OCI-LY7 (cell line): ENCODE measurements at regions not wholly inside any gene's neighbourhood (a gene's known extent, or its start where the extent isn't known, plus 50 kb on each side); places are given as distances from the start of the nearest gene placed in this dataset.

Source experiments
- BruUV-seq: library from RNA; stranded (reverse); fragments of 400-500 nt; replicated peaks from 2 replicates; lab custom pipeline; 2021; lab: Mats Ljungman, UMichigan
- CTCF ChIA-PET: fragments of 300-600 bp; sonication (Branson Sonifier 250); formaldehyde crosslinking; loops from one replicate; lab custom pipeline; 2022; ENCODE audit warnings: antibody characterized with exemption; ENCODE audit not compliant: unreplicated experiment; lab: Charles Lee
- POLR2A ChIA-PET: fragments of 300-600 bp; sonication (Branson Sonifier 250); formaldehyde crosslinking; loops from one replicate; lab custom pipeline; 2022; ENCODE audit warnings: antibody characterized with exemption; lab: Charles Lee
- DNase-seq: peaks from one replicate; pipeline ENCODE4 v3.0.0-alpha.2; 2015; ENCODE audit warnings: low spot score
- H2AFZ ChIP-seq: fragments of 200-600 bp; sonication (generic), shearing (Covaris generic); 2 replicates; pipeline ENCODE4 v1.6.1; 2014; ENCODE audit warnings: mild to moderate bottlenecking, antibody characterized with exemption, low read length, moderate library complexity
- H3K27ac ChIP-seq: fragments of 200-600 bp; sonication (generic); 2 replicates; pipeline ENCODE4 v1.5.1; 2014; ENCODE audit warnings: mixed run types, low read depth, mild to moderate bottlenecking, moderate library complexity, low read length, inconsistent platforms; ENCODE audit not compliant: poor library complexity, severe bottlenecking
- H3K36me3 ChIP-seq: fragments of 200-600 bp; sonication (generic); 2 replicates; pipeline ENCODE4 v1.6.1; 2014; ENCODE audit warnings: mild to moderate bottlenecking, antibody characterized with exemption, low read length, moderate library complexity, mixed read lengths; ENCODE audit not compliant: insufficient read depth
- H3K4me1 ChIP-seq: fragments of 200-600 bp; sonication (generic); 2 replicates; pipeline ENCODE4 v1.5.1; 2014; ENCODE audit warnings: mild to moderate bottlenecking, low read length; ENCODE audit not compliant: insufficient read depth, poor library complexity, severe bottlenecking
- H3K4me2 ChIP-seq: fragments of 200-600 bp; sonication (generic); 2 replicates; pipeline ENCODE4 v1.6.1; 2014; ENCODE audit warnings: mild to moderate bottlenecking, low read length
- H3K4me3 ChIP-seq: fragments of 200-600 bp; sonication (generic); 2 replicates; pipeline ENCODE4 v1.5.1; 2014; ENCODE audit warnings: mild to moderate bottlenecking, low read depth, low read length; ENCODE audit not compliant: poor library complexity, severe bottlenecking
- H3K79me2 ChIP-seq: fragments of 200-600 bp; sonication (generic); 2 replicates; pipeline ENCODE4 v1.6.1; 2016; ENCODE audit warnings: low read depth, mild to moderate bottlenecking, low read length, moderate library complexity, mixed read lengths; ENCODE audit not compliant: insufficient read depth
- H3K9me2 ChIP-seq: fragments of 200-600 bp; sonication (generic); 2 replicates; pipeline ENCODE4 v1.6.1; 2016; ENCODE audit warnings: mild to moderate bottlenecking, low read length, mixed read lengths; ENCODE audit not compliant: insufficient read depth
- H3K9me3 ChIP-seq: fragments of 200-600 bp; sonication (generic); 2 replicates; pipeline ENCODE4 v1.6.1; 2014; ENCODE audit warnings: mild to moderate bottlenecking, mixed run types, low read length, mixed read lengths
- H4K20me1 ChIP-seq: fragments of 200-600 bp; sonication (generic); 2 replicates; pipeline ENCODE4 v1.6.1; 2014; ENCODE audit warnings: mild to moderate bottlenecking, antibody characterized with exemption, low read length, moderate library complexity, mixed read lengths; ENCODE audit not compliant: insufficient read depth
- EZH2phosphoT487 ChIP-seq: fragments of 200-600 bp; sonication (generic); IDR thresholded peaks from 2 replicates; pipeline ENCODE4 v1.6.1; 2018; ENCODE audit warnings: low read depth, borderline replicate concordance, mild to moderate bottlenecking, mixed run types, antibody characterized with exemption, low read length, moderate library complexity, mixed read lengths
- intact Hi-C: fragments of 100-400 bp; cut with micrococcal nuclease; formaldehyde crosslinking; loops from one replicate; pipeline ENCODE4 v1.10.0; 2022; ENCODE audit not compliant: unreplicated experiment
- TF ChIP-seq, protein P1 (sequence below): fragments of 200-600 bp; sonication (generic); conservative IDR thresholded peaks from 2 replicates; pipeline ENCODE4 v1.5.1; 2014; ENCODE audit warnings: mild to moderate bottlenecking, antibody characterized with exemption, low read length, moderate library complexity, mixed read lengths

DNA sequence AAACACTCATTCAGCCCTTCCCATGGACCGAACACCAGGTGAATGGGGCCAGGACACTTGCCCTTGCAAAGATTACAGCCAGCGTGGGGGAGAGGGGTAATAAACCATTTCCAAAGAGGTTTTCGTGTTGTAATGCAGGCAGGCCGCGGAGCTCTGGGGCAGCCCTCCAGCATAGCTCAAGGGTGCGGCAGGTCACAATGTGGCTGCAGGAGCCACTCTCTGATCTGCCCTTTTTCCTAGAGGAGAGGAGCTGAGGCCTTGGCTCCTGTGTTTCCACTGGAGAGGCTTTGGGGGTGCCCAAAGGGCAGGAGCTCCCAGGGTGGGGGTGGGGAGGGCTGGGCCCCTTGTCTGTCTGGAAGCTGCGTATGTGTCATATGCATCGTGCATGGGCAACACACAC is 134.2 kb upstream of the NECTIN1 start:
- Histone ChIP-seq H3K4me2 (no peak overlapping the region), H3K4me1 (no peaks in the 10 kb centered on the region), H3K4me3 (no peak overlapping the region), H3K9me3 (no peaks in the 10 kb centered on the region), H3K27ac (no peak overlapping the region), H3K79me2 (no peaks in the 10 kb centered on the region), H4K20me1 (no peaks in the 10 kb centered on the region), H2AFZ (no peak overlapping the region), H3K36me3 (no peaks in the 10 kb centered on the region), H3K9me2 (no peaks in the 10 kb centered on the region)
- BruUV-seq, result no TSS peak
- intact Hi-C loops, result no loop called here
- no peak for TF ChIP-seq EZH2phosphoT487
- CTCF ChIA-PET, result no interaction called here
- DNase-seq, result no peak
- POLR2A ChIA-PET, result interaction anchor here (0.6 kb wide), 1 partner anchor 23 kb away, joined by 3 read pairs; no protein-coding TSS in a partner anchor

DNA sequence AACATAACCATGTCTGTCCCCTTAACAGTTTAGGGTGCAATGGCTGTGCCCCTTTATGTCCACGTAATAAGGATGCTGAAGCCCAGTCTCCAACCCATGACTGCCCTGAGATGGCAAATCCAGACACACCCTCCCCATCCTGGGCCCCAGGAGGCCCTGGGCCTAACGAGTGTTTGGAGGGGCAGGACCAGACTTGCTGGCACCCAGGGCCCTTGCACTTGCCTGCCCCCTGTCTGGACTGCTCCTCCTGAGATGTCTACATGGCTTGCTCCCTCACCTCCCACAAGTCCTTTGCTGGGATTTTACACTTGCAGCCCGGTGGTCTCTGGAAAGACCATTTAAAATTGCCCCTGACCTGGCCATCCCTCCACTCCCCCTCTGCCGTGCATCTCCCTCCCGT is 132.2 kb upstream of the NECTIN1 start:
- Histone ChIP-seq H3K36me3 (no peaks in the 10 kb centered on the region), H3K4me3 (no peak overlapping the region), H3K4me2 (no peak overlapping the region), H4K20me1 (no peaks in the 10 kb centered on the region), H3K4me1 (no peaks in the 10 kb centered on the region), H3K27ac (no peak overlapping the region), H2AFZ (no peak overlapping the region), H3K9me3 (no peaks in the 10 kb centered on the region), H3K79me2 (no peaks in the 10 kb centered on the region), H3K9me2 (no peaks in the 10 kb centered on the region)
- intact Hi-C loops, result no loop called here
- no TSS peak for BruUV-seq
- ChIA-PET POLR2A (no interaction called here), CTCF (no interaction called here)
- DNase-seq, result no peak
- TF ChIP-seq, protein P1, sequence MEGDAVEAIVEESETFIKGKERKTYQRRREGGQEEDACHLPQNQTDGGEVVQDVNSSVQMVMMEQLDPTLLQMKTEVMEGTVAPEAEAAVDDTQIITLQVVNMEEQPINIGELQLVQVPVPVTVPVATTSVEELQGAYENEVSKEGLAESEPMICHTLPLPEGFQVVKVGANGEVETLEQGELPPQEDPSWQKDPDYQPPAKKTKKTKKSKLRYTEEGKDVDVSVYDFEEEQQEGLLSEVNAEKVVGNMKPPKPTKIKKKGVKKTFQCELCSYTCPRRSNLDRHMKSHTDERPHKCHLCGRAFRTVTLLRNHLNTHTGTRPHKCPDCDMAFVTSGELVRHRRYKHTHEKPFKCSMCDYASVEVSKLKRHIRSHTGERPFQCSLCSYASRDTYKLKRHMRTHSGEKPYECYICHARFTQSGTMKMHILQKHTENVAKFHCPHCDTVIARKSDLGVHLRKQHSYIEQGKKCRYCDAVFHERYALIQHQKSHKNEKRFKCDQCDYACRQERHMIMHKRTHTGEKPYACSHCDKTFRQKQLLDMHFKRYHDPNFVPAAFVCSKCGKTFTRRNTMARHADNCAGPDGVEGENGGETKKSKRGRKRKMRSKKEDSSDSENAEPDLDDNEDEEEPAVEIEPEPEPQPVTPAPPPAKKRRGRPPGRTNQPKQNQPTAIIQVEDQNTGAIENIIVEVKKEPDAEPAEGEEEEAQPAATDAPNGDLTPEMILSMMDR, result no peak
- TF ChIP-seq EZH2phosphoT487, result no peak

DNA sequence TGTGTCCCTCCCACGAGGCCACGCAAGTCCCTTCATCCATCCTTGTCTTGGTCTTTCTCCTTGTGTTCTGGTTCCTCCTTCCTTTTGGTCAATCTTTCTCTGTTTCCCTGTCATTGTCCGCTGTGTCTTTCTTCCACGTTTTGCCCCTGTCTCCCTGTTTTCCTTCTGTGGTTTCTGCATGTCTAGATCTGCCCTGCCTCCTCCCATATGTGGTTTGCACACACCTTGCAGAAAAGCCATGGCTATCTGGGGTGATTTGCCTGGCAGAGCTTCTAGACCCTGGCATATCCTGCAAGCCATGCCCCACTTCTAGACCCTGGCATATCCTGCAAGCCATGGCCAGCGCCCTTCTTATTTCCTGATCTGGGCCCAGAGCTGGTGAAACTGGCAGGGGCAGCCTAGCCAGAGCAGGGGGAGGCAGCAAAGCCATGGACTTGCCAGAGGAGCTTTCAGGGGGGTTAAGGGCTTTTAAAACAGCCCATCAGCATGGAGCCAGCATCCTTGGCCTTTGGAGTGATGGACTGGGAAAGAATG is 131.6 kb upstream of the NECTIN1 start:
- DNase-seq, result no peak
- no TSS peak for BruUV-seq
- TF ChIP-seq, protein P1, result no peak
- no peak for TF ChIP-seq EZH2phosphoT487
- Histone ChIP-seq H3K4me1 (no peaks in the 10 kb centered on the region), H3K4me3 (no peak overlapping the region), H3K4me2 (no peak overlapping the region), H2AFZ (no peak overlapping the region), H3K9me2 (no peaks in the 10 kb centered on the region), H3K9me3 (no peaks in the 10 kb centered on the region), H3K79me2 (no peaks in the 10 kb centered on the region), H3K27ac (no peak overlapping the region), H4K20me1 (no peaks in the 10 kb centered on the region), H3K36me3 (no peaks in the 10 kb centered on the region)
- ChIA-PET POLR2A (no interaction called here), CTCF (no interaction called here)
- intact Hi-C loops, result no loop called here
